ENCODE measurements at regions not wholly inside any gene's neighbourhood (a gene's known extent, or its start where the extent isn't known, plus 50 kb on each side); places are given as distances from the start of the nearest gene placed in this dataset.

- no peaks in the 10 kb centered on the region for H3K36me3 ChIP-seq
- WGBS, 2 donors: 74 to 78% methylated on average over 8 of the region's 8 CpGs
- TF ChIP-seq POLR2AphosphoS5 (IDR thresholded peaks at IDR 0.05) (no peak), CTCF (IDR thresholded peaks at IDR 0.05) (no peak), EP300 (IDR thresholded peaks at IDR 0.05) (no peak), POLR2A (IDR thresholded peaks at IDR 0.05) (no peak)
- DNase-seq: no peak
- H3K4me1 ChIP-seq: peaks cover 0 to 4% (median under 1%) of the 10 kb centered on the region in 4 donors
- H3K27me3 ChIP-seq: no peaks in the 10 kb centered on the region
- H3K4me3 ChIP-seq: no peak overlapping the region
- no peak overlapping the region for H3K27ac ChIP-seq
- peaks cover 0 to 4% (median 0%) of the 10 kb centered on the region in 4 donors for H3K9me3 ChIP-seq
- no peak for ATAC-seq (ENCODE audit: low FRiP score in 2 of 2)
Measured at GRCh38 chr9:89740722-89741121, 135.9 kb downstream of the GADD45G start.

DNA sequence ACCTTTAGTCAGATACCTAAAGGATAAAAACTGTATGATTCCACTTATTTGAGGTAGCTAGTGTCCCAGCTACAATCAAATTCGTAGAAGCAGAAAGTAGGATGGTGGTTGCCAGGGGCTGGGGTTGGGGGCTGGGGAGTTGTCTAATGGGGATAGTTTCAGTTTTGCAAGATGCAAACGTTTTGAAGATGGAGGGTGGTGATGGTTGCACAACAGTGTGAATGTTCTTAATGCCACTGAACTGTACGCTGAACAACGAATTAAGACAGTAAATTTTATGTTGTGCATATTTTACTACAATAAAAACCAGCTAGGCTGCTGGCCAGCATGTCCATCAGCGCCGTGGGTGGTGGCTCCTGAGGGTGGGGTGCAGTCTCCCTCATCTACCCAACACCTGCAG lies 137.8 kb downstream of the GADD45G start:
- TF ChIP-seq EP300 (IDR thresholded peaks at IDR 0.05) (no peak), POLR2A (IDR thresholded peaks at IDR 0.05) (no peak), POLR2AphosphoS5 (IDR thresholded peaks at IDR 0.05) (no peak), CTCF (IDR thresholded peaks at IDR 0.05) (no peak)
- no peaks in the 10 kb centered on the region for H3K36me3 ChIP-seq
- no peak for ATAC-seq (ENCODE audit: low FRiP score in 2 of 2)
- DNase-seq: no peak
- peaks cover 0 to 4% (median 0%) of the 10 kb centered on the region in 4 donors for H3K9me3 ChIP-seq
- H3K27me3 ChIP-seq: no peaks in the 10 kb centered on the region
- WGBS, 2 donors: 64 to 71% methylated on average over 4 to 6 of the region's 6 CpGs
- H3K4me3 ChIP-seq: no peak overlapping the region
- H3K4me1 ChIP-seq: peaks cover 2 to 13% (median 5%) of the 10 kb centered on the region in 4 donors
- no peak overlapping the region for H3K27ac ChIP-seq

GRCh38 chr9:89743216-89743572 lies 138.4 kb downstream of the GADD45G start:
- peaks cover 7 to 13% (median 11%) of the 10 kb centered on the region in 4 donors for H3K4me1 ChIP-seq
- no peaks in the 10 kb centered on the region for H3K36me3 ChIP-seq
- H3K27me3 ChIP-seq: no peaks in the 10 kb centered on the region
- DNase-seq (no peak), ATAC-seq (ENCODE audit: low FRiP score in 2 of 2) (no peak)
- no peak for TF ChIP-seq EP300 (IDR thresholded peaks at IDR 0.05)
- no peak for TF ChIP-seq POLR2A (IDR thresholded peaks at IDR 0.05)
- no peak for TF ChIP-seq POLR2AphosphoS5 (IDR thresholded peaks at IDR 0.05)
- no peak for TF ChIP-seq CTCF (IDR thresholded peaks at IDR 0.05)
- H3K9me3 ChIP-seq: peaks cover 0 to 4% (median 0%) of the 10 kb centered on the region in 4 donors
- 84 to 94% methylated on average over 5 of the region's 5 CpGs for WGBS, 2 donors
- no peak overlapping the region for H3K27ac ChIP-seq
- no peak overlapping the region for H3K4me3 ChIP-seq

DNA sequence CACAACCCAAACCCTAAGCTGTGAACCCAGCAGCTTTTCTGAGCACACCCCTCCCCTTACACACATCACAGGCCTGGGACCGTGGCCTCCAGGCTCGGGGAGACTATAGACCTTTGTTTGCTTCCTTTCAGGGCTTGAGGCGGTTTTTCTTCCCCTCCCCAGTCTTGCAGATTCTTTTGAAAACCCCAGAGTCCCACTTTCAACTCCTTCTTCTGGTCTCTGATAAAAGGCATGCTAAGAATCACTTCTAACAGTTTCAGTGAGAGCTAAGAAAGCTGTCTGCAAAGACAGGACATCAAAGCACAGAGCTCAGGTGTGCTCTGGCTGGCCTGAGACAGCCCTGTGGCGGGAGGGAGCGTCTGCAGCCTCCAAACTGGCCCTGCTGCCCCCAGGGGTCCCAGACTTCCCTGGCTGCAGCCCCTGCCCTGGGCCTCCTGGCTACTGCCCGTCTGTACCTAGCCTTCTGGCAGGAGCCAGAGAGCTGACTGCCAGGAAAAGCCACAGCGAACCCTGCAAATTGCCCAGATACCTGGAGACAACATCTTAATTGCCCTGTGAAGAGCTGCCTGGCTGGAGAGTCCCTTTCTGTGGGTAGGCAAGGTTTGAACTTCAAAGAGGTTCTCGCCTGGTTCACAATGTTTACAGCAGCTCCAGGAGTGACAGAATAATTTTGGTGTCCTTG lies 138.9 kb downstream of the GADD45G start:
- no peak overlapping the region for H3K4me3 ChIP-seq
- peaks cover 12 to 16% (median 14%) of the 10 kb centered on the region in 4 donors for H3K4me1 ChIP-seq
- H3K27ac ChIP-seq: no peak overlapping the region
- TF ChIP-seq EP300 (IDR thresholded peaks at IDR 0.05) (no peak), POLR2AphosphoS5 (IDR thresholded peaks at IDR 0.05) (no peak), POLR2A (IDR thresholded peaks at IDR 0.05) (no peak), CTCF (IDR thresholded peaks at IDR 0.05) (no peak)
- no peaks in the 10 kb centered on the region for H3K27me3 ChIP-seq
- no peaks in the 10 kb centered on the region for H3K36me3 ChIP-seq
- 63 to 68% methylated on average over 3 to 7 of the region's 8 CpGs for WGBS, 2 donors
- peaks cover 0 to 4% (median 0%) of the 10 kb centered on the region in 4 donors for H3K9me3 ChIP-seq
- DNase-seq: no peak
- ATAC-seq (ENCODE audit: low FRiP score in 2 of 2): no peak

- no peak for ATAC-seq (ENCODE audit: low FRiP score in 2 of 2)
- H3K36me3 ChIP-seq: no peaks in the 10 kb centered on the region
- no peaks in the 10 kb centered on the region for H3K27me3 ChIP-seq
- 80 to 85% methylated on average over 4 to 8 of the region's 8 CpGs for WGBS, 2 donors
- TF ChIP-seq CTCF (IDR thresholded peaks at IDR 0.05): no peak
- no peak for TF ChIP-seq POLR2AphosphoS5 (IDR thresholded peaks at IDR 0.05)
- TF ChIP-seq POLR2A (IDR thresholded peaks at IDR 0.05): no peak
- no peak for TF ChIP-seq EP300 (IDR thresholded peaks at IDR 0.05)
- peaks cover 0 to 4% (median 0%) of the 10 kb centered on the region in 4 donors for H3K9me3 ChIP-seq
- DNase-seq: no peak
- no peak overlapping the region for H3K4me3 ChIP-seq
- H3K4me1 ChIP-seq: peaks cover 13 to 17% (median 15%) of the 10 kb centered on the region in 4 donors
- H3K27ac ChIP-seq: no peak overlapping the region
Measured at GRCh38 chr9:89744255-89744648, 139.4 kb downstream of the GADD45G start.

Data from upper lobe of left lung (tissue), 6 donors.